22Rv1 (cell line): ENCODE measurements at regions not wholly inside any gene's neighbourhood (a gene's known extent, or its start where the extent isn't known, plus 50 kb on each side); places are given as distances from the start of the nearest gene placed in this dataset.

Experiments
- H3K27ac ChIP-seq: fragments of 450-650 bp; 2 replicates; pipeline ENCODE4 v1.5.1; 2017
- ZFX ChIP-seq: fragments of 450-650 bp; IDR thresholded peaks from 2 replicates; pipeline ENCODE4 v1.6.1; 2017; ENCODE audit warnings: antibody characterized with exemption, borderline replicate concordance
- TF ChIP-seq, protein P1 (sequence below): fragments of 450-650 bp; IDR thresholded peaks from 2 replicates; pipeline ENCODE4 v1.5.1; 2017; ENCODE audit warnings: mild to moderate bottlenecking

DNA sequence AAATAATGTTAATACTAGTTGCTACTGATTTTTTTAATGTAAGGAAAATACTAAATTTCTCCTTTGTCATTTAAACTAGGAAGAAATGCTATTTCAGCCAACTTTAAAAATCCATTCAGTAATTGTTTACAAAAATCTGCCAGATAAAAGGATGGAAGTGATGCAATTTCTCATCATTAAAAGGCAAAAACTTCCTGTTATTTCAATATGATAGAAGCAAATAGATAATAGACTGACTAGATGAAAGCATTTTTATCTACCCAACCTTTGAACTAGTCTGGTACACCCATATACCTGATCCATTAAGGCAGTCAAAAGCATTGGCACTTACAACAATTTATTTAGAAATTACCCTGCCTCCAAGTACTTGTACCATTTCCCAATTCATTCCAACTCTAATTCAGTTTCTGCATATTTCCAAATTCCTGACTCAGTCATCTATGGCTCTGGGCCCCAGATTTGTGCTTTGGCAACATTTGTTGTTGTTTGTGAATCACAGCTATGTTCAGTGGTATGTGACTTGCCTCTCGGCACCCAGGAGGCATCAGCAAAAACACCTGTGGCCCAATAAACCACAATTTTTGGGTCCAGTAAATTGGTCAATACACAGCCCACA lies 482.6 kb upstream of the SEMA3A start:
- no peak overlapping the region for H3K27ac ChIP-seq
- TF ChIP-seq, protein P1, sequence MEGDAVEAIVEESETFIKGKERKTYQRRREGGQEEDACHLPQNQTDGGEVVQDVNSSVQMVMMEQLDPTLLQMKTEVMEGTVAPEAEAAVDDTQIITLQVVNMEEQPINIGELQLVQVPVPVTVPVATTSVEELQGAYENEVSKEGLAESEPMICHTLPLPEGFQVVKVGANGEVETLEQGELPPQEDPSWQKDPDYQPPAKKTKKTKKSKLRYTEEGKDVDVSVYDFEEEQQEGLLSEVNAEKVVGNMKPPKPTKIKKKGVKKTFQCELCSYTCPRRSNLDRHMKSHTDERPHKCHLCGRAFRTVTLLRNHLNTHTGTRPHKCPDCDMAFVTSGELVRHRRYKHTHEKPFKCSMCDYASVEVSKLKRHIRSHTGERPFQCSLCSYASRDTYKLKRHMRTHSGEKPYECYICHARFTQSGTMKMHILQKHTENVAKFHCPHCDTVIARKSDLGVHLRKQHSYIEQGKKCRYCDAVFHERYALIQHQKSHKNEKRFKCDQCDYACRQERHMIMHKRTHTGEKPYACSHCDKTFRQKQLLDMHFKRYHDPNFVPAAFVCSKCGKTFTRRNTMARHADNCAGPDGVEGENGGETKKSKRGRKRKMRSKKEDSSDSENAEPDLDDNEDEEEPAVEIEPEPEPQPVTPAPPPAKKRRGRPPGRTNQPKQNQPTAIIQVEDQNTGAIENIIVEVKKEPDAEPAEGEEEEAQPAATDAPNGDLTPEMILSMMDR = no peak
- no peak for TF ChIP-seq ZFX

DNA sequence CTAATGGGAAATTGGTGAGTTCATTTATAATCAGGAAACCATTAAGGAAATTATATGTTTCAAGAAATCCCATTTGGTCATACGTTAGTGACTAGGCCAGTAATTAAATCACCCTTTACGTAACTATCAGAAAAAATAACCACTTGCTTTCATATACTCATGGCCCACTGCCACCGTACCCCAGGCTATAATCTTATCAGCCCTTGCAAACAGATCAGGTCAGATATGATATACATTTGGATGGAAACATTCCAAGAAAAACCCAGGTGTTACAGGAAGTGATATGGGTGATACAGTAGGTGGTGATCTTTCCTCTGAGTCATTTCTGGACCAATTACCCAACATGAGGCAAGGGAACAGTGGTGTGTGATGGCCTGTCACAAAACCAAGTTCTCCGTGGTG lies 481.0 kb upstream of the SEMA3A start:
- no peak overlapping the region for H3K27ac ChIP-seq
- TF ChIP-seq, protein P1 = no peak
- no peak for TF ChIP-seq ZFX

DNA sequence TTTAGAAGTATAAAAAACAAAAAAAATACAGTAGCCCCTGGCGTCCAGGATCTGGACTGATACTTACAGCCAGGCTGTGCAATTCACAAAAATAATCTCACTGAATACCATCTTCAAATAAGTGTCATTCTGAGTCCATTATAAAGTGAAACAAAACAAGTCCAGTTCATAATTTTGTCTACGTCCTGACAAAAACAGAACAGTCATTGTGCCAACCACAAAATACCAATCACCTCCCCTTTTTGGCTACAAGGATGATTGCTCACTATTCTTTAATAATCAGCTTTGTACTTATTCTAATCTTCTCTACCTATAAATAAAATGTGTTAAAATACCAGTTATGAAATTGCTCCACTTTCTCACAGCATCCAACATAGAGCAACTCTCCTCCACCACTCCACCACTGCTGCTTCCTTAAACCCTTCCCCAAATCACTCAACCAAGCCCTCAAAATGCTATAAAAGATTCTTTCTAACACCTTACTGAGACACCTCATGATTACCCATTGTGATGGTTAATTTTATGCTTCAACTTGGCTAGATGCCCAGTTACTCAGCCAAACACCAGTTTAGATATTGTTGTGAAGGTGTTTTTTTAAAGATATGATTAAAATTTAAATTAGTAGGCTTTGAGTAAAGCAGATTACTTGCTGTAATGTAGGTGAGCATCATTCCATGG lies 479.8 kb upstream of the SEMA3A start:
- H3K27ac ChIP-seq = no peak overlapping the region
- TF ChIP-seq, protein P1 = no peak
- no peak for TF ChIP-seq ZFX

DNA sequence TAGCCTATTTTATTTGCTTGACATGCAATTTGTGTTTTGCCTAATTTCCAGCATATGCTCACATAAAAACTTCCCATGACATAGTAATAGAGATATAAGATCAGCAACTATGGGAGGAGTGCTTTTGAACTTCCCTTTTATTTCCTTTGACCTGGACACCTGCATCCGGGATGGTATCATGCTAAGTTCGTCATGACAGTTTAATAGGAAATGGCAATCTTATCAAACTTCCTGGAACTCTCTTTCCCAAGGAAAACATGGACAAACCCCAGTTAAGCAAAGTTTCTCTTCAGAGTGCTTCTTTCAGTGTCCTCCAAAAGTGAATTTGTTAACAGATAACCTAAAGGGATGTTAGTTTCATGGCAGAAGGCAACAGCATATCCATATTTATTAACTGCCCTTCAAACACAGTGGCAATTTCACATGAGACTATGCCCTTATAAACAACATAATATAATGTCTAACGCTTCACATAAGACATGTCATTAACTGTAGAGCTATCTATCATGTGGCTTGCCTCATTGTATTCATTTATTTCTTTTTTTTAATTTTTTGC lies 474.7 kb upstream of the SEMA3A start:
- TF ChIP-seq, protein P1 = no peak
- no peak for TF ChIP-seq ZFX
- no peak overlapping the region for H3K27ac ChIP-seq

DNA sequence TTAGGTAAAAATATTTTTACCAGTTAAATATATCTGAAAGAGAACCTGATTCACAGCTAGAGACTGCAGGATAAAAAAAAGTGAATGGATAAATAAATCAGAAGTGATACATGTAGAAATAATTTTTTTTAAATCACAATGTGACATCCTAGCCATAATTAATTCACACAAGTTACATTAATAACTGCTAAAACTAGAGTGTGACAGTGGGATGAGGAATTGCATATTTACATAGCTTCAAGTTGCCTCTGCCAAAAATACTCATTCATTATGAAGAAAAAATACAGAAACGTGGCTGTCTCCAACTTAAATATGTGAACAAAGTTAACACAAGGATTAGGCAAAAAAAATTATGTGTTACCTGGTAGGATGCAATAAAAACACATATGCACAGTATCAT lies 473.5 kb upstream of the SEMA3A start:
- no peak overlapping the region for H3K27ac ChIP-seq
- TF ChIP-seq, protein P1 = no peak
- no peak for TF ChIP-seq ZFX

DNA sequence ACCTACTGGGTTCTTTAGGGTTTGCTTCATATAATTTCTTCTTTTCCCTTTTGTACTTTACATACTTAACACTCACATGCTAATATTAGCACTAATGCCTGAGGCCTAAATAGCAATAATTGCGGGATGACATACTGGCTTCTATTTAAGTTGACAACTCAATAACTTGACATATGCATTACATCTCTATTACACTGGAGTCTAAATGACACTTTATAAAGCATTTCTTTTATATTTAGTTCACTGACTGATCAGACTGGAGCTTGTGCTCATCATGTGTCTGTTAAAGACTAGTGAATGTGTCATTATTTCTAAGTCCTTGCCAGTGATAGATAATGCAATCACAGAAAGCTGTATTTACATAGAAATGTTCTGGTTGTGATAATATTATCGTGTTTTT lies 472.1 kb upstream of the SEMA3A start:
- no peak overlapping the region for H3K27ac ChIP-seq
- TF ChIP-seq, protein P1 = no peak
- TF ChIP-seq ZFX = no peak

DNA sequence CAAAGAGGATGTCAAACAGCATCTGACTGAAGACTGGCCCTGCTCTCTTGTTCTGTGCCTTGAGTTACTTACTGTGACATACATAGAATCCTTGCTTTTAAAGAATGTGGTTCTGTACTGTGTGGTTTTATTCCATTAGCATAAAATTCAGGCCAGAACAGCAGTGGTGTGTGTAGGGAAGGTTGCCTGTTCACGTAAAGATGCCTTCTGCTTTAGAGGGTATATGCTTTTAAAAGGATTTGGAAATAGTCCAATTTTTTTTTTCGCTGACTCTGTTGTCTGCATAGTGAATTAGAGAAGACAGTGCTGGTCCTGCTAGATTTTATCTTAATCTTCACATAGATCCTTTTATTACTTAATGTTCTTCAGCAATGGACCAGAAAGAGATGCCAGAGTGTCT lies 470.8 kb upstream of the SEMA3A start:
- TF ChIP-seq, protein P1 = no peak
- TF ChIP-seq ZFX = no peak
- H3K27ac ChIP-seq = no peak overlapping the region
